Progenitor cell of endocrine pancreas (in vitro differentiated cells): ENCODE measurements at regions not wholly inside any gene's neighbourhood (a gene's known extent, or its start where the extent isn't known, plus 50 kb on each side); places are given as distances from the start of the nearest gene placed in this dataset.

Experiments used
- DNase-seq: peaks from one replicate; pipeline ENCODE4 v3.0.0; 2021; ENCODE audit warnings: low spot score; ENCODE audit not compliant: unreplicated experiment
- H3K27ac Mint-ChIP-seq: 2 replicates; pipeline ENCODE4 v1.8.0; 2021; ENCODE audit warnings: mild to moderate bottlenecking, moderate library complexity, mixed read lengths
- H3K27me3 Mint-ChIP-seq: 2 replicates; pipeline ENCODE4 v1.8.0; 2021; ENCODE audit warnings: mixed read lengths
- H3K36me3 Mint-ChIP-seq: 2 replicates; pipeline ENCODE4 v1.8.0; 2022; ENCODE audit warnings: mixed read lengths; ENCODE audit not compliant: insufficient read depth
- H3K4me1 Mint-ChIP-seq: 2 replicates; pipeline ENCODE4 v1.8.0; 2021; ENCODE audit warnings: low read depth, mixed read lengths
- H3K4me3 Mint-ChIP-seq: 2 replicates; pipeline ENCODE4 v1.8.0; 2021; ENCODE audit warnings: low read depth, mild to moderate bottlenecking, moderate library complexity, mixed read lengths
- H3K9me3 Mint-ChIP-seq: 2 replicates; pipeline ENCODE4 v1.8.0; 2021; ENCODE audit warnings: low read depth, mixed read lengths
- CTCF ChIP-seq: fragments of 200-600 bp; sonication (generic); IDR thresholded peaks from one replicate; pipeline ENCODE4 v1.5.0; 2021; ENCODE audit warnings: antibody characterized with exemption, mild to moderate bottlenecking; ENCODE audit not compliant: unreplicated experiment

GRCh38 chr2:176516051-176516602, 246.9 kb downstream of the MTX2 start:
- DNase-seq, result no peak
- H3K36me3 Mint-ChIP-seq, result no peaks in the 10 kb centered on the region
- H3K27ac Mint-ChIP-seq, result no peak overlapping the region
- peaks cover 7% of the 10 kb centered on the region for H3K27me3 Mint-ChIP-seq
- no peak overlapping the region for H3K4me3 Mint-ChIP-seq
- TF ChIP-seq CTCF, result no peak
- H3K4me1 Mint-ChIP-seq, result no peaks in the 10 kb centered on the region
- H3K9me3 Mint-ChIP-seq, result no peaks in the 10 kb centered on the region

- no peak for TF ChIP-seq CTCF
- peaks cover 9% of the 10 kb centered on the region for H3K27me3 Mint-ChIP-seq
- H3K27ac Mint-ChIP-seq, result no peak overlapping the region
- no peak for DNase-seq
- no peaks in the 10 kb centered on the region for H3K9me3 Mint-ChIP-seq
- H3K4me3 Mint-ChIP-seq, result no peak overlapping the region
- H3K4me1 Mint-ChIP-seq, result no peaks in the 10 kb centered on the region
- H3K36me3 Mint-ChIP-seq, result no peaks in the 10 kb centered on the region
Observed at GRCh38 chr2:176518823-176519222, 249.6 kb downstream of the MTX2 start.

GRCh38 chr2:176521878-176522670, 252.8 kb downstream of the MTX2 start:
- Mint-ChIP-seq H3K36me3 (no peaks in the 10 kb centered on the region), H3K9me3 (no peaks in the 10 kb centered on the region), H3K4me1 (no peaks in the 10 kb centered on the region), H3K27me3 (peaks cover 11% of the 10 kb centered on the region), H3K4me3 (no peak overlapping the region), H3K27ac (no peak overlapping the region)
- no peak for DNase-seq
- no peak for TF ChIP-seq CTCF

GRCh38 chr2:176525086-176525485, 255.8 kb downstream of the MTX2 start:
- Mint-ChIP-seq H3K4me3 (no peak overlapping the region), H3K27me3 (peaks cover 23% of the 10 kb centered on the region), H3K9me3 (no peaks in the 10 kb centered on the region), H3K4me1 (no peaks in the 10 kb centered on the region), H3K27ac (no peak overlapping the region), H3K36me3 (no peaks in the 10 kb centered on the region)
- TF ChIP-seq CTCF, result no peak
- DNase-seq, result no peak

- no peaks in the 10 kb centered on the region for H3K9me3 Mint-ChIP-seq
- no peak for TF ChIP-seq CTCF
- no peaks in the 10 kb centered on the region for H3K4me1 Mint-ChIP-seq
- DNase-seq, result no peak
- peaks cover 28% of the 10 kb centered on the region for H3K27me3 Mint-ChIP-seq
- no peak overlapping the region for H3K27ac Mint-ChIP-seq
- H3K36me3 Mint-ChIP-seq, result no peaks in the 10 kb centered on the region
- no peak overlapping the region for H3K4me3 Mint-ChIP-seq
Observed at GRCh38 chr2:176526995-176527901, 258.0 kb downstream of the MTX2 start.
